HG02642 (cell line): ENCODE measurements at regions not wholly inside any gene's neighbourhood (a gene's known extent, or its start where the extent isn't known, plus 50 kb on each side); places are given as distances from the start of the nearest gene placed in this dataset.

Source experiments
- ATAC-seq: cut with Tn5 transposase; IDR thresholded peaks from one replicate; pipeline ENCODE4 v1.9.1; 2021; ENCODE audit warnings: mild to moderate bottlenecking; ENCODE audit not compliant: unreplicated experiment, poor library complexity

DNA sequence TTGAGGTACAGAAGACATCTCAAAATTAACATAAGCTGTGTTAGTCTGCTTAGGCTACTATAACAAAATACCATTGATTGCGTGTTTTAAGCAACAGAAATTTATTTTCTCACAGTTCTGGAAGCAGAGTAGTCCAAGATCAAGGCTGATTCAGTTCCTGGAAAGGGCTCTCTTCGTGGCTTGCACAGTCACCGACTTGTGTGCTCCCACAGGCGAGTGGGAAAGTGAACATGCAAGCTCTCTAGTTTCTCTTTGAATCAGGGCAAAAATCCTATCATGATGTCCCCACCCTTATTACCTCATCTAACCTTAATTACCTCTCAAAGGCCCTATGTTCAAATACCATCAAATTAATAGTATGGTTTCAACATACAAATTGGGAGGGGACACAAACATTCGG lies 505.9 kb downstream of the ZIC1 start:
- ATAC-seq, result peak; percentile 55

DNA sequence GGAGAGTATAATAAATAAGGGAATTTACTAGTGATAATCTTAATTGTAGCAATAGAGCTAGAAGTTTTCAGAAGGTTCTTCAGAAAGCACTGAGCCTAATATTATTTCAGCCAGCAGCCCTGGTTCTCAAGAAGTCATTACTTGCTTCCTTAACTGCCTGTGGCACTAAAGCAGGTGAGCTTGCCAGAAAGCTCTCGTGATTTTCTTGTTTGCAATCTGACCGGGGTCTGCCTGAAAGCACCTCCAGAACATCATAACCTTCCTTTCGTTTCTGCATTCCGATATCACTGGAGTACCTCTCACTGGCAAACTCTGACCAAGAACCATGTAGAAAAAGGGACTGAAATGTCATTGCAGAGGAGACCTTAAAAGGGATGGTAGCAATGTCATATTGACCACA lies 510.3 kb downstream of the ZIC1 start:
- ATAC-seq, result no peak

DNA sequence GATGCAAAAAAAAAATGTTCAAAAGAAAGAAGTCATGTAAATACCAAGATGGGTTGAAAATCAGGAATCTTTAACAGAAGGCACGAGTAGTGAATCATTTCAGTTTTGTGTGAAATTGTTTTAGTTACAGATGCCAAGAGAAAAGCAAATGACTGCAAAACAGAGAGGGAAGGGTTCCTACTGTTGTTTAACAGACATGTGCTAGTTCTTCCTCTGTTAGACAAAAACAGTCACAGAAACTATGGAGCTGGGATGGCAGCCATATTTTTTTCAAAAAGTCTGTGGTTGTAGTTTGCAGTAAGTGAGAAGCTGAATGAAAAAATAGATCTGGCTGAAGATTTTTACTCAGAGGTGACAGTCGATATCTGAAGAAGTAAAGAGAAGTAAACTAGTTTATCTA lies 511.9 kb downstream of the ZIC1 start:
- ATAC-seq, result no peak

DNA sequence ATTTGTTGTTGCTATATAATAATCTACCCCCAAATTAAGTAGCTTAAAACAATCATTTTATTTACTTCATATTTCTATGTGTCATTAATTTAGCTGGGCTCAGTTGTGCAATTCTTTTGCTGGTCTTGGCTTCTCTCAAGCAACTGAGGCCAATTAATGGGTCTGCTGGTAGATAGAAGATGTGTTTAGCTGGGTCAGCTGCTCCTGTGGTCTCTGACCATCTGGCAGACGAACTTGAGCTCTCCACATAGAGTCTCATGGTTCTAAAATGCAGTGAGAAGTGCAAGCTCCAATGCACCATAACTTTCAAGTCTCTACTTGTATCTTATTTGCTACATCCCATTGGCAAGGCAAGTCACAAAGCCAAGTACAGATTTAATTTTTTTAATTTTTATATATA lies 515.6 kb downstream of the ZIC1 start:
- no peak for ATAC-seq

DNA sequence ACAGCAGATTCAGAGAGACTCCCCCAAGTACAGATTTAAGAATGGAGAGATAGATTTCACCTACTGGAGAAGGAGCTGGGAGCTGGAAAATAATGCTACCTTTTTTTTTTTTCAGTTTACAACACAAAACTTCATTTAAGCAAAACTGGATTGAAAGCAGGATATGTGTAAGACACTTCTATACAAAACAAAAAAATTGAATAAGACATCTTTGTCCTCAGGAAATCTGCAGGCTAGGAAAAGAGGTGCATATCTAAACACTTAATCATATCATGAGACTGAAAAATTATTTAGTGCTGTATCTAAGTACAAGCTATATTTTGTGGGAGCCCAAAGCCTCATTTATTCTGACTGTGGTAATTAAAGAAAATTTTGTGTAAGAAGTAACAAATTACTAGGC lies 516.1 kb downstream of the ZIC1 start:
- ATAC-seq, result no peak

DNA sequence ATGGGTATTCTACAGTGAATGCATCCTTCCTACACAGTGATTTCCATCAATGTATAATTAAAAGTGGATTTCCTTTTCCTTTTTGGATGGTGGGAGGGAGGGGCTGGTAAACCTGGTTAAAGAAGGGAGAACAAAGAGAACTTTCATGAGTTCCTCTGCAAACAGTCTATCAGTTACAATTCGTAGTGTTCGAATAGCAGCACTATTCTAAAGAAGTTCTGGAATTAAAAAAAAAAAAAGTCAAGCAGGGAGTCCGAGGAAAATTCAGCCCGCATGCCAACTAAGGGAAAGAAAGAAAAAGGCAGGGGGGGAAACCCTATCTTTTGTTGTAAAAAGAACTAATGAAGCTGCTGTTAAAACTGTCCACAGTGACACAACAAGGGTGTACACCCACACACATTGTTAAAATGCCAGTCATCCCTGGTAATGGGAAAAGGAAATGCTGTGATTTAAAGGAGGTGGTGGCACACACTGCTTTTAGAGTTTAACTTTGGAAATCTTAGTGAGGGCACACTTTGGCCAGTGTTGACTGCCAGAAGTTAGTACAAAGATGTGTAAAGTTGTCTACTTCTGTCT lies 521.2 kb downstream of the ZIC1 start:
- ATAC-seq, result no peak

DNA sequence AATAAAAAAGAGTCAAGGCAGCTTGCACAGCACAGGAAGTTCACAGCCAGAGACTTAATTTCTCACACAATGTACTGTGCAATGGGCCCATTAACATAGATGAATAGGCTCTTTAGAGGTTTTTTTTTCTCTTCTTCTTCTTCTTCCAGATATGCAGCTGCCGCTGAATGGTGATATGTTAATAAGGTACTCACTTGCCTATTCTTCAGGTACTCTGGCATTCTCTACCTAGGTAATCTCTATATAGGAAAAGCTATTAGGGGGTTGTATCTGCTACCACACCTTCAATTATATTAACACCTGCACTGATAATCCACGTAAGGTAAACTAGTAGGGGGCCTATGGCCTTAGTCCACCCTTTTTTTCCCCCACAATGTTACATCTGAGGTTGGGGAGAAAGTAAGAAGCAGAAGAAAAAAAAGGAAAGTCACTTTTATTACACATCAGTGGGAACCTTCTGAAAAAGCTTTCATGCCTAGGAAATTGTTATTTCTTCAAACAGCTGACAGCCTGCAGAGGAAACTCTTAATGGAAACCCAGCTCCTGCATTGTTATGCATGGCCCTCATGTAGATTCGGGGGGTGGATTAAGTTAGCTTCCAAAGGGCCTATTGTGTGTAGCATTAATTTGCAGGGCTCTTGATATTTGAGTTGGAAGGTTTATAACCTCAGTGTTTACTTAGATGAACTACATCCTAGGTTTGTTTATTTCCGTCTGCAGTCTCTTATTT lies 525.5 kb downstream of the ZIC1 start:
- no peak for ATAC-seq

DNA sequence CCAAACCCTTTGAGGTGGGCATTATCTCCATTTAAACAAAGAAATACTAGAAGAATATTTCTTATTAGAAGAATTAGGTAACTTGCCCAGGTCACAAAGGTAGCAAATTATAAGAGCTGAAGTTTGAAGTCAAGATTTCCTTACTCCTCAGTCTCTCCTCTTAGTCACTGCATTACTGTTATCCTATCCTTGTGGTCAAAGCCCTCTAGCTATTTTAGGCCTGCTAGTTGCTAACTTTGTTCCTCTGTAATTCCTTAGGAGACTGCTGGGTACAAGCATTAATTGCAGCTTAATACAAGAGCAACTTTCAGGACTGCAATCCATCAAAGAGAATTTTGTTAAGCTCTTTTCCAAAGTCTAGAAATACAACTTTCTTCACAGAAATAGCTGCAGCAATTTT lies 528.2 kb downstream of the ZIC1 start:
- no peak for ATAC-seq

DNA sequence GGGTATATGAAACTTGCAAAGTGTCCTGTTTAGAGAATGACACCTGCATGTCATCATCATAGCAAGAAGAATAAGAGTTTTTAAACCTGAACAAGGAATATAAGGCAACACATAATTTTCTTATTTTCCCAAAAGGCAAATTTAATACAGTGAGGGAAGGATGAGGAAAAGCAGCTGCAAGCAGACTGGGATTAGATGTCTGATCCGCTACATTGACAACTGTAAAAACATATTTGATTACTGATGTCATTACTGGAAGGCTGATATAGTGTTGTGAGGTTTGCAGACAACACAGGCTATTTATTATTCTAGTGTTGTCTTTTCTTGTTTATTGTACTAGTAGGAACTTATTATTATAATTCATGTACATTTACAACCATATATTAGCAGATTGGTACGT lies 528.7 kb downstream of the ZIC1 start:
- ATAC-seq, result no peak

DNA sequence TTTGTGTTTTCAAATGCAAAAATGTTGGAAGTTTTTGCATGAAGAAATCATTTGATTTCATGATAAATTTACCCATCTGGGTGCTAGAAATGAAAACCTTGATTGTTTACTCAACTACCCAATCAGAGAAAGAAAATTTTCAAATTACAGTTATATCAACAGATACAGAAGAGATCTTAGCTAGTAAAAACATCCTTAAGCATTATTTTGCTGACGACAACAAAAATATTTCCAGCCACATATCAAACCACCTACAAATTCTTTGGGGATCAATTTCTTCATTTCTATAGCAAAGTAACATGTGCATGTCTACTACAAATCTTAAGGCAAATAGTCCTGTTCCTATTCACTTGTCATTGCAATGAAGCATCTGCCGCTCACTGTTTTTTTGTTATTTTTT lies 530.3 kb downstream of the ZIC1 start:
- no peak for ATAC-seq

DNA sequence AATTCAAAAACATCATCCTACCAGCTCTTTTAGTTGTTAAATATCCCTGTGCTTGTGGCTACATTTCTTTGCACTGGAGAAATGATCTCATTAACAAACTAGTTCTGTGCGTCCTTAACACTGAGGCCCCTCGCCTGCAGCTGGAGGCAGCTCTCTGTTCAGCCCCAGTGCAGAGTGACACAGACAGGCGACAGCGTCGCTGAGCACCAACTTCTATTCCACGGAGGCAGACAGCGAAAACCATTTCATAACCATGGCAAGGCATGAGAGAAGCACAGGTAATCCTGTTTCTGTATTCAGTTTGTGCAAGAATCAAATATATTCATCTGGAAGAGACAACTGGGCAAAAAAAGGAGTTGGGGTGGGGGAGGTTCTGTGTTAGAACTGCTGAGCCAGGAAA lies 530.7 kb downstream of the ZIC1 start:
- no peak for ATAC-seq

DNA sequence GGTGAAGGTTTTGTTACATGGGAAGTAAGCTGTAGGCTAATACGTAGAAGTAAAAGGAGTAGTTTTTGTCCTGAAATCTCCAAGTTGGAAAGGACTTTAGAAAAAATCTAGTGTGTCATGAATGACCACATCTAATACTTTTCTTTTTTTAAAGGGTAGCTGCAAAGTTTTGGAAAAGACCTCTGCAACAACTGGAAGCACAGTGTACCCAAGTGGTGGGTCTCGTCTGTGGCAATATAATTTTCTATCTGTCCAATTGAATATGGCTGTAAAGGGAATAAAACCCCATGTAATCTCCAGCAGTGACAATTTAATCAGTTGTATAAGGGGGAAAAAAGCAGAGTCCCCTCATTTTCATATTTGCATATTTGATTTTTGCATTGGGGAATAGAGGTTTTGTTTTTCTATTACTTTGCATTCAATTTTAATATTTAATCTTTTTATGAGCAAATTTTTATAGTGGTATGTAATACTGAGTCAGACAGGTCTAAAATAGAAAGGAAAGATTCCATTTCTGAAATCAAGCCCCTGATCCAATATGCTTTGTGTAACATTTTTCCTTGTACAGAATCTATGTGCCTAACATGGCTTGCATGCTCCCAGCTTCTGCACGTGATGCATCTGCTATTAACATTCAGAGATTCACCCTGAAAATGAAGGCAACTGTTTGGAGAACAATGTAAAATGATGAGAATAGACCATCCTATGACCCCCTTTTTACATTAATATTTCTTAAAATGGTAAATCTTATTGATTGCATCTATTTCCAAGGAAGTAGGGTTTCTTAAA lies 531.4 kb downstream of the ZIC1 start:
- ATAC-seq, result no peak

DNA sequence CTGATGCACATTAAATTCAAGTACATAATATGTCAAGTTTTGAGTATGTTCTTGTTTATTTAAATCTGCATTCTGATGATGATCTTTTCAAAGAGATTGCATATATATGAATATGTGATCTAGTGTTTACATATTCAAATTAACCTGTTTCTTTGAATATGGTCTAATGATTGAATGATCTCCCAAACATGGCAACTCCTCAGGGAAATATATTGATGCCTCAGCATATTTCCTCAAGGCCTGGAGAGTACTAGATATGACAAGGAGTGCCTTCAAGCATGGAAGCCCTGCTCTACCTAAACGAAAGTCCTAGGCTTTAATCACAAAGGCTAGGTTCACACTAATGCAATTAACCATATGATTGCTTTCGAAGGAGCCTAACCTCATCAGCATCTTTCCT lies 532.8 kb downstream of the ZIC1 start:
- no peak for ATAC-seq

DNA sequence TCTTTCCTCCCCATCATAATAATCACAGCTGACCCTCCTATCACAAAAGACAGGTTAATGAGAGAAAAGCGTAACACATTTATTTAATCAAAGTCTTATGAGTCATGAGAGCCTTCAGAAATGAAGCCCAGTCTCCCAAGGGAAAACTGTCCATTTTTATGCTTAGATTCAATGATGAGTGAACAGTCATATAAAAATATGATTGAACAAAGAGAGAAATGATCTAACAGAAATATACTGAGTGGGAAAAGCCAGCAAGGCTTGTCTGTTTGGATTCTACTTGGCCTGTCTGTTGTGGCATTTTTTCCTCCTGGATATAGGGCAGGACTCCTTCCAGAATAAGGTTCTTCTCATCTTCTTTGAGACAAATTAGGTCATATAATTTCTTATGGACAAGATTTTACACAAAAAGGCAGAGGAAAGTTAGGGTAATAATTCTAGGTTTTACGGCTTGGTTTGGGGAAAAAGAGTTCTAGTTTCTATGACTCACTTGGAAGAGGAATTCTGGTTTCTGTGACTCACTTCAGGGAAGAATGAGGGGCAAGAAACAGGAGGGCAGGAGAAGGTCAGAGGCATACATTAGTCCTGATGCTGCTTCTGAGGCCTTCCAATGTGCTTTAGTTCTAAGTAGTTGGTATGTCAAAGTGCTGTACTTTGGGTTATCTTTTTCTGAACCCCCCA lies 534.2 kb downstream of the ZIC1 start:
- ATAC-seq, result no peak

DNA sequence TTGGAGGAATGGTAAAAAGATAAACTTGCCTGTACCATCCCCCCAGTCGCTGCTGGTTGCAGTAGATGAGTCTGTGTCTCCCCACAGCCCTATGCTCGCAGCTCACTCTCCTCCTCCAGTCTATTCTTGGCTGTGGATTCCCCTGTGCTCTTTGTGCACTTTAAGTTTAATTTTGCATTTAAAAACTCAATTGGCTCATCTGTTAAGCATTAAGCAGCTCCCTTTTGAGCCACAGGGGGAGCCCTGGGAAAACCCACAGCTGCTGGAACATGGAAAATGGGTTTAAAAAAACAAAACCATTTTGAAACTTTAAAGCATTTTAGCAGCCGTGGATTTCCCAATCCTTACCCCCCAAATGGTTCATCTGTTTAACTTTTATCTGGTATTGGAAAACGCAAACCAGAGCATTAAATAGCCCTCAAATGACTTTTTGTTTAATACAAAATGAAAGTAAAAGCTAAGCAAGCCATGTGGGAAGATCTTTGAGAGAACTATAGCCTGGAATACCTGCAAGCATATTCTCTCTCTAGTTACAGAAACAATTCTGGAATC lies 536.9 kb downstream of the ZIC1 start:
- ATAC-seq, result peak; percentile 70

DNA sequence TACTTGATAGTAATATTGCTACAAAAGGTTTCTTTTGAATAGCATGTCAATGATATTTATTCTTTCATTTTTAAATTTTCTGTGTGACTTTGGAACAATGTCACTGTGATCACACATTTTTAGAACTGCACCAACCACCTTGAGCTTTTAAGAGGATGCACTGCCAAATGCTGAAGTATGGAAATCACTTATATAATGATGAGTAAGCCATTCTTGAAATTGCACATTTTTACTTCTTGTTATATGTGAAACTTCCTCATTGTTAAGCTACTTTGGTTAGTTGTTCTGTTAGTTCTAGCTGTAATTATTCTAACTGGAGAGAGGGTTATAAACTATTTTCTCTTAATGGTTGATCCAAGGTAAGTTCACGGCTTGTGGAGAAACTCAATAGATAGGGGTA lies 547.5 kb downstream of the ZIC1 start:
- no peak for ATAC-seq

DNA sequence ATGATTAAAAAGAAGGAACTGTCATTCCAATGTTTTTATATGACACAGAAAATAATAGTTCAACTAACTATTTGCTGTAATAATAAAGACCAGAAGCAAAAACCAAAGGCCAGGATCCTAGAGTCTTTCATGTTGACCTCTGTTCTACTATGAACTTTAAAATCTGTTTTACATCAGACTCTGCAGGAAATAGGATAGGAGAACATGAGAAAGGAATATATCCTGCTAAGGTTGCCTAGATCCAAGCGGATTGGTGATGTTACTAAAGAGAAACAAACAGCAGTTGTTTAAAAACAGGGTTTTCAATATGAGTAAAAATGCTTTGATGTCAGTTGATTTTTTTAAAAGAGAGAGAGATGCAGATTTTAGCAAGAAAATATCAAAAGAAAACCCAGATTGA lies 549.6 kb downstream of the ZIC1 start:
- ATAC-seq, result no peak

DNA sequence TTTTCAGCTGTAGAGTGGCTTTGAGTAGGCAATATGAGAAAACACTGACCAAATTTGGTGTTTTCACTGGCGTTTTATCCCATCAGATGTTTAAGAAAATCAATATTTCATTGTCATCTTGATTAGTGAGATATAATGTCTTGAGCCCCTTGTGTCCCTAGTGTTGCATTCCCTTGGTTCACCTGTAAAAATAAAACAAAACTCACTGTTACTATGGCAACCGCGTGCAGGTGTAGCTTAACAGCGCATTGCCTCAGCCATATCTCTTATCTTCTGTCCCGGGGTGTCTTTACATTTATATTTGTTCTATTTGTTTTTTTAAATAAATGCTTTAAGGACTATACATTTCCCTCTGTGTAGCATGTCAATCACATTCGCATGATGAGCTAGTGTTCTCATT lies 551.6 kb downstream of the ZIC1 start:
- no peak for ATAC-seq

DNA sequence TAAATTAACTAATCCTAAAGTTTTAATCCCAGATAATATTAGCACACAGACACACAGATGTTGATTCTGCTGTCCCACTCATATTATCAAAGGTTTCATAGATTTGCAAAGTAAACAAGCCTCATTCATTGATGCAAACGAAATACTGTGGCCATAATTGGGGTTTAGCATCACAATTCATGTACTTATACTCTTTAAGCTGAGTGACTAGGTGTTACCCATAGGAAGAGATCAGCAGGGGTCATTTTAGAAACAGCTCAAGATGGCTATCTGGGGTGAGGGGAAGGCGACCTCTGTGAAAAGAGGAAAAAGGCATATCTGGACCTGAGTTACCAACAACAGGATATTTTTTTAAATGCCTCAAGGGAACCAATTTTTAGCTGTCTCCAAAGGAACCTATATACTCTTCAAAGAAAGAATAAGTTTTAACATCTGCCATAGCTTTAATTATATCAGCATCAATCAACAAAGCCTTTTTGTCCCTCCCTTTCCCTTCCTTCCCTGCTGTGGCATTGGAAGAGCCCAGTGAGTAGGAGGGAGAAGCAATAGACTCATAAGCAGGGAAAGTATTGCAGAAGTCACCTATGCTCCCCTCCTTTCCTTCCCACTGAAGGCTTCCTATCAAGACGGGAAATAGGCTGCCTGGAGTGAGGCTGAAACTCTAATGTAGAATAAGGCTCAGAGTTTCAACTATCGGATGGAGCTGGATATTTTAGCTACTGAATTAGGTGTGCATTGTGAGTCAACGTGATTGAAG lies 553.4 kb downstream of the ZIC1 start:
- no peak for ATAC-seq

DNA sequence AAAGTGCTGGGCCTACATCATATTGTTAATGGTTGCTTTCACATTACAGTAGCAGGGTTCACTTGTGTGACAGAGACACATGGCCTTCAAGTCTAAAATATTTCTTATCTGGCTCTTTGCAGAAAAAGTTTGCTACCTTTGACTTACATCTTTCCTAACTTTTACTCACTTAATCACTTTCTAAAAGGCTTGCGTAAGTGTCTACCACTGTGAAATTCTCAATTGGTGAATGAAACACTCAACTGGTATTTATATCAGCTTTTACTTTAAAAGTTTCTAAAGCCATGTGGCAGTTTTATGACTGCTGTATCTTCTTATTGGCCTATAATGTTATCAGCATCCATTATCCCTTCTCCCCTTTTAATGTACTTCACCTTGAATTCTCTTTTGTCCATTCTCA lies 554.5 kb downstream of the ZIC1 start:
- ATAC-seq, result no peak
